ENCODE measurements at regions not wholly inside any gene's neighbourhood (a gene's known extent, or its start where the extent isn't known, plus 50 kb on each side); places are given as distances from the start of the nearest gene placed in this dataset.

- TF ChIP-seq EZH2 (IDR thresholded peaks at IDR 0.05; ENCODE audit: low read length, unreplicated experiment) (no peak), CTCF (conservative IDR thresholded peaks at IDR 0.05; ENCODE audit: low read depth, low read length) (no peak), EZH2phosphoT487 (IDR thresholded peaks at IDR 0.05; ENCODE audit: borderline replicate concordance, low read length) (no peak)
These were observed 1165.3 kb downstream of the EFNB2 start for GRCh38 chr13:105370011-105370650.
